Bronchial epithelial cell (primary cell): ENCODE measurements at regions not wholly inside any gene's neighbourhood (a gene's known extent, or its start where the extent isn't known, plus 50 kb on each side); places are given as distances from the start of the nearest gene placed in this dataset.

Experiments
- DNase-seq: peaks from one replicate; pipeline ENCODE4 v3.0.0-alpha.2; 2010; ENCODE audit warnings: low read depth
- FAIRE-seq: peaks from 2 replicates; lab custom pipeline; 2011; peaks lifted over from hg19 to GRCh38; lab: Jason Lieb, UNC
- H3K27me3 ChIP-seq: 2 replicates; pipeline ENCODE4 v1.5.1; 2011; ENCODE audit warnings: low read length; ENCODE audit not compliant: control insufficient read depth, insufficient read depth
- H3K36me3 ChIP-seq: 2 replicates; pipeline ENCODE4 v1.5.1; 2011; ENCODE audit warnings: low read length; ENCODE audit not compliant: control insufficient read depth, insufficient read depth
- H3K4me3 ChIP-seq: 2 replicates; pipeline ENCODE4 v1.5.1; 2011; ENCODE audit warnings: mild to moderate bottlenecking, low read depth, low read length, control low read depth
- TF ChIP-seq, protein P1 (sequence below): IDR thresholded peaks from 2 replicates; pipeline ENCODE4 v1.5.1; 2011; ENCODE audit warnings: mild to moderate bottlenecking, moderate library complexity, low read length, control low read depth, inconsistent platforms; ENCODE audit not compliant: insufficient read depth, severe bottlenecking

DNA sequence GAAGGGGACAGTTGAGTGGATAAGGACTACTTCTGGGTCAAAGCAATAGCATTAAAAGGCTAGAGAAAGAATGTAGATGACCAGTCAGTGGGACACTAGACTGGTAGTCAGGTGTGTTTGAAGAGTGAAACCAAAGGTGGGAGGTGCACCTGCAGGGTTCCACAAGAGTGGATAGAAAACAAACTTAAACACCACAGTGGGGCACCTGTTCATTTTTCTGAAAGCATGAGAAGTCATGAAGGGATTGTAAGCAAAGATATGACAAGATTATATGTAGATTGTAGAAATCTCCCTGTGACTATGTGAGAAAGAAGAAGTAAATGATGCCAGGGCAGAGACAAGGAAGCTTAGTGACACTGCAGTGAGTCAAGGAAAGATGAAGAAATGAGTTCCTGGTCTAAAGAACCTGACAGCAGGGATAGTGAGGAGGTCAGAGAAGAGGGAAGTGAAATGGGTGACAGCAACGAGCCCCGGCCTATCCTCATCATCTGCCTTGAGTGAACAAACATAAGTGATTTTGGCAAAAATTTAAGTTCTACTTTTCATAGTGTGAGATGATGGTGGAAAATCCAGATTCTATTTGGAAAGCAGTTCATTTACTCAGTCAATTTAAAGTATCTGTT, 296.9 kb downstream of the TLE4 start:
- no peaks in the 10 kb centered on the region for H3K36me3 ChIP-seq
- TF ChIP-seq, protein P1, sequence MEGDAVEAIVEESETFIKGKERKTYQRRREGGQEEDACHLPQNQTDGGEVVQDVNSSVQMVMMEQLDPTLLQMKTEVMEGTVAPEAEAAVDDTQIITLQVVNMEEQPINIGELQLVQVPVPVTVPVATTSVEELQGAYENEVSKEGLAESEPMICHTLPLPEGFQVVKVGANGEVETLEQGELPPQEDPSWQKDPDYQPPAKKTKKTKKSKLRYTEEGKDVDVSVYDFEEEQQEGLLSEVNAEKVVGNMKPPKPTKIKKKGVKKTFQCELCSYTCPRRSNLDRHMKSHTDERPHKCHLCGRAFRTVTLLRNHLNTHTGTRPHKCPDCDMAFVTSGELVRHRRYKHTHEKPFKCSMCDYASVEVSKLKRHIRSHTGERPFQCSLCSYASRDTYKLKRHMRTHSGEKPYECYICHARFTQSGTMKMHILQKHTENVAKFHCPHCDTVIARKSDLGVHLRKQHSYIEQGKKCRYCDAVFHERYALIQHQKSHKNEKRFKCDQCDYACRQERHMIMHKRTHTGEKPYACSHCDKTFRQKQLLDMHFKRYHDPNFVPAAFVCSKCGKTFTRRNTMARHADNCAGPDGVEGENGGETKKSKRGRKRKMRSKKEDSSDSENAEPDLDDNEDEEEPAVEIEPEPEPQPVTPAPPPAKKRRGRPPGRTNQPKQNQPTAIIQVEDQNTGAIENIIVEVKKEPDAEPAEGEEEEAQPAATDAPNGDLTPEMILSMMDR, result no peak
- no peak overlapping the region for H3K4me3 ChIP-seq
- no peaks in the 10 kb centered on the region for H3K27me3 ChIP-seq
- DNase-seq (no peak), FAIRE-seq (no peak)

DNA sequence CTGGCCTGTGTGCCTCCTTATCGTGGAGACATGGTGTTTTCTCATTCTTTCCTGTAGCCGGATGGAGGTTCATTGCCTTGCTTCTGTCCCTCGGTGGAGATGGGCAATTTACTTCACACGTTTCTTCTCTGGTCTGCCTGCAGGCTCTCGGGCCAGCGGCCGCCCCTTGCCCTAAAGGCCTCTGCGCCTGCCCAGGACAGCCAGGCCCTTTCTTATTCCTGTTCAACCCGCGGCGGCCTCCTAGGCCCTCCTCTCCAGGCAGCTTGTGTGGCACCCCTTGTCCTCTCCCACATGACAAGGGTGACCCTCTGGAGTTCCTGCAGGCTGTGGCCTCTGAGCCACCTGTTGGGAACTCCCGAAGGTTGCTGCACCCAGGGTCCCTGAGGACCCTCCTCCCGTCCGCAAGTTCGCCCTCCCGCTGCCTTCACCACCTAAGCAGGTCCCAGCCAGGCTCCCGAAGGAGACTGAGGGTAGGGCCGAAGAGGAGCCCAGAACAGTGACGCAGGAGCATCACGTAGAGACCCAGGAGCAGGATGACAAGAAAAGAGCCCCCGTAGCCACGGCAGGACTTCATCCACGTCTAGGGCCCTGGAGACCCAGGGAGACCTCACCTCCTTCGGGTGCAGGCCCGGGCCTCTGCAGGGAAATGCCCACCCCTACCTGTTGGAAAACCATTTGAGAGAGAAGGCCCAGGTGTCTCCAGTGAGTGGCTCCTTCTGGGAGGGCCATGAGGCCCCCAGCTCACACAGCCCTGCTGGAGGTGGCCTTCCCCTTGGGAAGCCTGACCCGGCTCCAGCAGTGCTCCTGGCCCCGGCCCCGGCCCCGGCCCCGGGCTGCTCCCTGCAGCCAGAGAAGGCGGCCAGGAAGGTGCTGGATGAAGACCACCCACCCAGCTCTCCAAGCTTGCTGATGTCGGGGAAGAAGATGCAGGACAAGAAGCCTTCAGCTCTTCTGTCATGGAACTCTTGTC, 291.4 kb downstream of the TLE4 start:
- H3K36me3 ChIP-seq, result no peaks in the 10 kb centered on the region
- TF ChIP-seq, protein P1, result no peak
- H3K4me3 ChIP-seq, result no peak overlapping the region
- H3K27me3 ChIP-seq, result no peaks in the 10 kb centered on the region
- no peak for FAIRE-seq
- DNase-seq, result no peak

DNA sequence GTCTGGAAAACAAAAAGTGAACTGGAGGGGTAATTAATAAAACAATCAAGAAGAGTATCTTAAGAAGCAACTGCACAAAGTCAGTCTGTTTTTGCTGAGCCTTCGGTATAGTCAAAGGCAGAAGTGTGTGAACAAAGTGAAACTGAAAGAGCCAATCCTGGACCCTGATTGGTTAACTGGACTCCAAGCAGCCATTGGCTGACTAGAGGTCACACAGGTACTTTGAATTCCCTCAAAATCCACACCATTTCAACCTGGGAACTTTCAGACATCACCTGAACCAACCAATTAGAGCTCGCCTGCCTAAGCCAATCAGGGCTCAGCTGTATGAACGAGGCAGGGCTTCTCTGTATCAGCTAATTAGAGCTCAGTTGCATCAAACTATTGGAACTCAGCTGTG, 286.7 kb downstream of the TLE4 start:
- no peak for DNase-seq

DNA sequence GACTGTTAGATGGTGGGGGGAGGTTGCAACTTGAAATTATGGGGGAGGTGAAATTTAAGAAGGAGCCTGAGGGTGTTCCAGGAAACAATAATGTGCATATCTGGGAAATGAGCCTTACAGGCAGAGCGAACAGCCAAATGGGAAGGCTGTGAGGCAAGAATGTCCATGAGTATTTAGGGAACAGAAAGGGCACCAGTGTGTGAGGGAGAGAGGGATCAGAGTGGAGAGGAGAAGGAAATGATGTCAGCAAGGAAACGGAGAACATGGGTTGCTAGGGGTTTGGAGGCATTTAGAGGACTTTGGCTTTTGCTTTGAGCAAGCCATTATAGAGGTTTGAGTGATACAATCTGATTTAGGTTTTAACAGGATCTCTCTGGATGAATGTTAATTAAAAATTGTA, 285.4 kb downstream of the TLE4 start:
- TF ChIP-seq, protein P1, result no peak
- H3K27me3 ChIP-seq, result no peaks in the 10 kb centered on the region
- no peak for DNase-seq
- H3K4me3 ChIP-seq, result no peak overlapping the region
- FAIRE-seq, result no peak
- no peaks in the 10 kb centered on the region for H3K36me3 ChIP-seq

More for the DNA sequence above, 286.7 kb downstream of the TLE4 start:
- H3K36me3 ChIP-seq, result no peaks in the 10 kb centered on the region
- H3K4me3 ChIP-seq, result no peak overlapping the region
- TF ChIP-seq, protein P1, result no peak
- no peak for FAIRE-seq
- no peaks in the 10 kb centered on the region for H3K27me3 ChIP-seq

DNA sequence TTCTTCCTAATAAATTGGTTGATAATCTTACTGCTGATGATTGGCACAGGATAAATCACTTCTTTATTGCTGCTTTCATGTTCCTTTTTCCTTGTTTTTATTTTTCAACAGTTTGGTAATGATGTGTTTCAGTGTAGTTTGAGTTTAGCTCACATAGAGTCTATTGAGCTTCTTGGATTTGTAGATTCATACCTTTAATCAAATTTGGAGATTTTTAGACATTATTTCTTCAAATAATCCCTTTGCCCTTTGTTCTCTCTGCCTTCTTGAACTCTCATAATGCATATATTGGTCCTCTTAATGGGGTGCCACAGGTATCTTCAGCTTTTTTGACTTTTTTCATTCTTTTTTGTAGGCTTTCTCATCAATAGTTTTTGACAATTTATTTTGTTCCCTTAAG, 275.3 kb downstream of the TLE4 start:
- TF ChIP-seq, protein P1, result no peak
- FAIRE-seq (no peak), DNase-seq (no peak)
- Histone ChIP-seq H3K4me3 (no peak overlapping the region), H3K36me3 (no peaks in the 10 kb centered on the region), H3K27me3 (no peaks in the 10 kb centered on the region)
